ENCODE measurements at regions not wholly inside any gene's neighbourhood (a gene's known extent, or its start where the extent isn't known, plus 50 kb on each side); places are given as distances from the start of the nearest gene placed in this dataset.

DNA sequence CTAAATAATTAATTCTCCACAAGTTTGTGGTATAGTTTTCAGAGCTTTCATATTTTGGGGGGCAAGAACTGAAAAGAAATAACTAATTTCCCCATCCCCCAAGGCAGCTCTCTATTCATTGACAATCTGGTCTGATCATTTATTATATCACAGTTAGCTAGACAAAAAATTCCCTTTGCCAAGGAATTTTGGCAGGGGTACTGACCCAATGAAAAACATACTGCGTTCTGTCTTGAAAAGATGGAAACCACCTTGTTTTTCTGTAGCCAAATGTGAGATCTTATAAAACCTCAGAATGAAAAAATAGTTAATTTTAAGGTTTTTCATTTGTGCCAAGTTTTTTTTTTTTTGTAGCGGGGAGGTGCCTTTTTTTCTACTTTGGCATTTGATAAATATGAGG, 1008.9 kb downstream of the EFNA5 start:
- TF ChIP-seq, protein P1, sequence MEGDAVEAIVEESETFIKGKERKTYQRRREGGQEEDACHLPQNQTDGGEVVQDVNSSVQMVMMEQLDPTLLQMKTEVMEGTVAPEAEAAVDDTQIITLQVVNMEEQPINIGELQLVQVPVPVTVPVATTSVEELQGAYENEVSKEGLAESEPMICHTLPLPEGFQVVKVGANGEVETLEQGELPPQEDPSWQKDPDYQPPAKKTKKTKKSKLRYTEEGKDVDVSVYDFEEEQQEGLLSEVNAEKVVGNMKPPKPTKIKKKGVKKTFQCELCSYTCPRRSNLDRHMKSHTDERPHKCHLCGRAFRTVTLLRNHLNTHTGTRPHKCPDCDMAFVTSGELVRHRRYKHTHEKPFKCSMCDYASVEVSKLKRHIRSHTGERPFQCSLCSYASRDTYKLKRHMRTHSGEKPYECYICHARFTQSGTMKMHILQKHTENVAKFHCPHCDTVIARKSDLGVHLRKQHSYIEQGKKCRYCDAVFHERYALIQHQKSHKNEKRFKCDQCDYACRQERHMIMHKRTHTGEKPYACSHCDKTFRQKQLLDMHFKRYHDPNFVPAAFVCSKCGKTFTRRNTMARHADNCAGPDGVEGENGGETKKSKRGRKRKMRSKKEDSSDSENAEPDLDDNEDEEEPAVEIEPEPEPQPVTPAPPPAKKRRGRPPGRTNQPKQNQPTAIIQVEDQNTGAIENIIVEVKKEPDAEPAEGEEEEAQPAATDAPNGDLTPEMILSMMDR (IDR thresholded peaks at IDR 0.05), result no peak
- TF ChIP-seq EZH2 (IDR thresholded peaks at IDR 0.05; ENCODE audit: borderline replicate concordance, insufficient read depth, low read depth, low read length, poor library complexity, severe bottlenecking), result no peak
